Choroid plexus epithelial cell (primary cell): ENCODE measurements at regions not wholly inside any gene's neighbourhood (a gene's known extent, or its start where the extent isn't known, plus 50 kb on each side); places are given as distances from the start of the nearest gene placed in this dataset.
"Not testable (repeated sequence)": the region's sequence is repeated elsewhere in the genome, so short reads cannot be mapped to it uniquely, and the experiment has no call there.

Experiments used
- DNase-seq: peaks from one replicate; pipeline ENCODE4 v3.0.0-alpha.2; 2010; ENCODE audit warnings: low read depth
- H3K4me3 ChIP-seq: 2 replicates; pipeline ENCODE4 v1.5.1; 2011; ENCODE audit warnings: low read depth, mild to moderate bottlenecking, control low read depth, low read length, moderate library complexity
- TF ChIP-seq, protein P1 (sequence below): conservative IDR thresholded peaks from 2 replicates; pipeline ENCODE4 v1.5.1; 2011; ENCODE audit warnings: low read depth, mild to moderate bottlenecking, control low read depth, inconsistent platforms, low read length, moderate library complexity

DNA sequence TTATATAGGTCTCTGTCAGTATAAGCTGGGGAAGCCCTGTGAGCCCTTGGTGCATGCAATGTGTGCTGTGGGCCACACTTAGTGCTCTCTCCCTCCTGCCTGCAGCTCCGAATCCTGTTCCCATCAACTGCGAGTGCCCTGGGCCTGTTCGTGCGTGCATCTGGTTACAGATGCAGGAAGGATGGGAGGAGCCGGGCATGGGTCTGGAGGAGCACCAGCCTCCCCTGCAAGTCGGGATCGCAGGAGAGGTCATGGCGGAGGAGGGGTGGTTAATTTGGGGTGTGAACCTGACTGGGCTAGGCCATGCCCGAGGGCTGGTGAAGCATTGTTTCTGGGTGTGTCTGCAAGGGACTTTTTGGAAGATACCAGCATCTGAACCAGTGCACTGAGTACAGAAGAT lies 274.6 kb upstream of the IRX4 start:
- H3K4me3 ChIP-seq = no peak overlapping the region
- TF ChIP-seq, protein P1, sequence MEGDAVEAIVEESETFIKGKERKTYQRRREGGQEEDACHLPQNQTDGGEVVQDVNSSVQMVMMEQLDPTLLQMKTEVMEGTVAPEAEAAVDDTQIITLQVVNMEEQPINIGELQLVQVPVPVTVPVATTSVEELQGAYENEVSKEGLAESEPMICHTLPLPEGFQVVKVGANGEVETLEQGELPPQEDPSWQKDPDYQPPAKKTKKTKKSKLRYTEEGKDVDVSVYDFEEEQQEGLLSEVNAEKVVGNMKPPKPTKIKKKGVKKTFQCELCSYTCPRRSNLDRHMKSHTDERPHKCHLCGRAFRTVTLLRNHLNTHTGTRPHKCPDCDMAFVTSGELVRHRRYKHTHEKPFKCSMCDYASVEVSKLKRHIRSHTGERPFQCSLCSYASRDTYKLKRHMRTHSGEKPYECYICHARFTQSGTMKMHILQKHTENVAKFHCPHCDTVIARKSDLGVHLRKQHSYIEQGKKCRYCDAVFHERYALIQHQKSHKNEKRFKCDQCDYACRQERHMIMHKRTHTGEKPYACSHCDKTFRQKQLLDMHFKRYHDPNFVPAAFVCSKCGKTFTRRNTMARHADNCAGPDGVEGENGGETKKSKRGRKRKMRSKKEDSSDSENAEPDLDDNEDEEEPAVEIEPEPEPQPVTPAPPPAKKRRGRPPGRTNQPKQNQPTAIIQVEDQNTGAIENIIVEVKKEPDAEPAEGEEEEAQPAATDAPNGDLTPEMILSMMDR = no peak
- no peak for DNase-seq

DNA sequence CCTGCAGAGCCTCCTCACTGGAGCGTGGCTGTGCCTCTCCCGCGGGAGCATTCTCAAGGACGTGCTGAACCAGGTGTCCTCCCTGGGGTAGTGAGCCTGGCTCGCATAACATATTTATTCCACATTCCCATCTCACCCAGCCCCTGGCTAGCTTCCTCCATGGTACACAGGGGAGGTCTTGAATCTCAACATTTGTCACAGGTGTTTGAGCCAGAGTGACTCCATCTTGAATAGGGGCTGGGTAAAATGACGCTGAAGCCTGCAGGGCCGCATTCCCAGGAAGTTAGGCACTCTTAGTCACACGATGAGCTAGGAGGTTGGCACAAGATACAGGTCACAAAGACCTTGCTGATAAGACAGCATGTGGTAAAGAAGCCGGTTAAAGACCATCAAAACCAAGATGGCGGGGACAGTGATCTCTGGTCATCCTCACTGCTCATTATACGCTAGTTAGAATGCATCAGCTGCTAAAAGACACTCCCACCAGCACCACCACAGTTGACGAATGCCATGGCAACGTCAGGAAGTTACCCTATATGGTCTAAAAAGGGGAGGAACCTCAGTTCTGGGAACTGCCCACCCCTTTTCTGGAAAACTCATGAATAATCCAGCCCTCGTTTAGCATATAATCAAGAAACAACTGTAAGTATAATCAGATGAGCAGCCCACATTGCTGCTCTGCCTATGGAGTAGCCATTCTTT lies 273.8 kb upstream of the IRX4 start:
- no peak overlapping the region for H3K4me3 ChIP-seq
- no peak for DNase-seq
- TF ChIP-seq, protein P1 = no peak

- DNase-seq = no peak
- no peak overlapping the region for H3K4me3 ChIP-seq
- TF ChIP-seq, protein P1 = no peak
Observed at GRCh38 chr5:2155556-2155955, 272.8 kb upstream of the IRX4 start.

- DNase-seq = no peak
- no peak overlapping the region for H3K4me3 ChIP-seq
- TF ChIP-seq, protein P1 = no peak
Observed at GRCh38 chr5:2153802-2154201, 271.1 kb upstream of the IRX4 start.

DNA sequence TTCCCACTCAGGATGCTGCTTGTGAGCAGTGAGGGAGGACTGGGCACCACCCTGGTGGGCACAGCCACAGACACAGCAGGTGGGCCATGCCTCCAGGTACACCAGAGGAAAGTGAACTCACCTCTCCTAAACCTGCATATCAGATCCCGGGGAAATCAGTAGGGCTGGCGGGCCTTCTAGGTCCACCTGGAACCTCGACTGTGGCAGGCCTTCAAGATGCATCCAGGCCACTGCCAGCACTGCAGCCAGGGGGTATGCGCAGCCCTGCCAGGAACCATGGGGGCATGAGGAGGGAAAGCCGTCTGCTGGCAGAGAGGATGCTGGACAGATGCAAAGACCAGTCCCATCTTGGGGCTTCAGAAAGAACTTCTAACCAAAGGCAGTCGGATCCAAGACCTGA lies 270.6 kb upstream of the IRX4 start:
- H3K4me3 ChIP-seq = no peak overlapping the region
- TF ChIP-seq, protein P1 = no peak
- DNase-seq = no peak

- DNase-seq = peak; percentile 42
- TF ChIP-seq, protein P1 = peak; percentile 85
- H3K4me3 ChIP-seq = not testable (repeated sequence)
Observed at GRCh38 chr5:2151301-2151888, 268.7 kb upstream of the IRX4 start.

- no peak overlapping the region for H3K4me3 ChIP-seq
- TF ChIP-seq, protein P1 = no peak
- peak; percentile 80 for DNase-seq
Observed at GRCh38 chr5:2149195-2149539, 266.4 kb upstream of the IRX4 start.
